ENCODE measurements at regions not wholly inside any gene's neighbourhood (a gene's known extent, or its start where the extent isn't known, plus 50 kb on each side); places are given as distances from the start of the nearest gene placed in this dataset.
"Not testable (repeated sequence)": the region's sequence is repeated elsewhere in the genome, so short reads cannot be mapped to it uniquely, and the experiment has no call there.

DNA sequence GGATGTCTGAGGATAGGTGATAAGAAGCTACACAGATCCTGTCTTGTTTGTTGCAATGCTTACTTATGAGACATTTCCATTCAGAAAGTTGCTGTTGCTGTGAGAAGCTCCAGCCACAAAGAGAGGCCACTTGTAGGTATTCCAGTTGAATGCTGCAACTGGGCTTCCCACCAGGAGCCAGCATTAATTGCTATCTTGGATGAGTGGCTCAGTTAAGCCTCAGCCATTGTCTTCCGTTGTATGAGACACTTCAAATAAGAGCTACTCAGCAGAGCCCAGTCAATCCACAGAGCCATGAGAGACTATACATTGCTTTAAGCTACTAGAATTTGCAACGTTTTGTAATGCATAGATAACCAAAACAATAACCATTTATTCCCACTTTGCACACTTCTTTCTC, 104.3 kb upstream of the ARRDC3 start:
- no peak overlapping the region for H3K27ac Mint-ChIP-seq

GRCh38 chr5:91486638-91487037, 103.5 kb upstream of the ARRDC3 start:
- Mint-ChIP-seq H3K4me1 (ENCODE audit: low read depth) (no peaks in the 10 kb centered on the region), H3K27ac (no peak overlapping the region)

More for the DNA sequence above, 104.3 kb upstream of the ARRDC3 start:
- Mint-ChIP-seq H3K27me3 (no peaks in the 10 kb centered on the region), H3K4me3 (no peak overlapping the region), H3K9me3 (no peaks in the 10 kb centered on the region), H3K36me3 (ENCODE audit: low read depth) (no peaks in the 10 kb centered on the region), H3K4me1 (ENCODE audit: low read depth) (peaks cover 4% of the 10 kb centered on the region)

GRCh38 chr5:91484662-91485061, 101.5 kb upstream of the ARRDC3 start:
- Mint-ChIP-seq H3K27me3 (no peaks in the 10 kb centered on the region), H3K4me3 (no peak overlapping the region), H3K36me3 (ENCODE audit: low read depth) (no peaks in the 10 kb centered on the region), H3K4me1 (ENCODE audit: low read depth) (peaks cover 2% of the 10 kb centered on the region), H3K9me3 (no peaks in the 10 kb centered on the region), H3K27ac (no peak overlapping the region)

More at GRCh38 chr5:91486638-91487037, 103.5 kb upstream of the ARRDC3 start:
- H3K9me3 Mint-ChIP-seq, result no peaks in the 10 kb centered on the region
- no peaks in the 10 kb centered on the region for H3K36me3 Mint-ChIP-seq (ENCODE audit: low read depth)
- H3K4me3 Mint-ChIP-seq, result no peak overlapping the region
- H3K27me3 Mint-ChIP-seq, result no peaks in the 10 kb centered on the region

DNA sequence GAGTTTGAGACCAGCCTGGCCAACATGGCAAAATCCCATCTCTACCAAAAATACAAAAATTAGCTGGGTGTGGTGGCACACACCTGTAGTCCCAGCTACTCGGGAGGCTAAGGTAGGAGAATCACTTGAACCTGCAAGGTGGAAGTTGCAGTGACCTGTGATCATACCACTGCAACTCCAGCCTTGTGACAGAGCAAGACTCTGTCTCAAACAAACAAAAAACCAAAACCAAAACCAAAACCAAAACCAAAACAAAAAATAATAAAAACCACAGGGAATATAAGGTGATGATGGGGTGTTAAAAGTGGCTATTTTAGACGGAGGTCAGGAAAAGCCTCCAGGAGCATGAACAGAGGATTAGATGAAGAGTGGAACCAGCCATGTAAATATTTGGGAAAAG, 96.3 kb upstream of the ARRDC3 start:
- H3K4me3 Mint-ChIP-seq; H3K27me3 Mint-ChIP-seq; H3K36me3 Mint-ChIP-seq (ENCODE audit: low read depth); H3K4me1 Mint-ChIP-seq (ENCODE audit: low read depth); H3K27ac Mint-ChIP-seq; H3K9me3 Mint-ChIP-seq: not testable (repeated sequence)

GRCh38 chr5:91478096-91478495, 95.0 kb upstream of the ARRDC3 start:
- H3K36me3 Mint-ChIP-seq (ENCODE audit: low read depth), result no peaks in the 10 kb centered on the region
- no peak overlapping the region for H3K27ac Mint-ChIP-seq
- no peak overlapping the region for H3K4me3 Mint-ChIP-seq
- H3K4me1 Mint-ChIP-seq (ENCODE audit: low read depth), result peaks cover 7% of the 10 kb centered on the region
- H3K27me3 Mint-ChIP-seq, result no peaks in the 10 kb centered on the region
- H3K9me3 Mint-ChIP-seq, result no peaks in the 10 kb centered on the region

- peaks cover 7% of the 10 kb centered on the region for H3K4me1 Mint-ChIP-seq (ENCODE audit: low read depth)
Observed at GRCh38 chr5:91477408-91477807, 94.3 kb upstream of the ARRDC3 start.

GRCh38 chr5:91474201-91474600, 91.1 kb upstream of the ARRDC3 start:
- Mint-ChIP-seq H3K4me1 (ENCODE audit: low read depth) (peaks cover 9% of the 10 kb centered on the region), H3K36me3 (ENCODE audit: low read depth) (no peaks in the 10 kb centered on the region), H3K27me3 (no peaks in the 10 kb centered on the region), H3K4me3 (no peak overlapping the region), H3K27ac (no peak overlapping the region), H3K9me3 (no peaks in the 10 kb centered on the region)

More at GRCh38 chr5:91477408-91477807, 94.3 kb upstream of the ARRDC3 start:
- Mint-ChIP-seq H3K36me3 (ENCODE audit: low read depth) (no peaks in the 10 kb centered on the region), H3K27me3 (no peaks in the 10 kb centered on the region), H3K4me3 (no peak overlapping the region), H3K27ac (no peak overlapping the region), H3K9me3 (no peaks in the 10 kb centered on the region)

- Mint-ChIP-seq H3K9me3 (no peaks in the 10 kb centered on the region), H3K4me1 (ENCODE audit: low read depth) (peaks cover 16% of the 10 kb centered on the region), H3K27me3 (no peaks in the 10 kb centered on the region), H3K36me3 (ENCODE audit: low read depth) (no peaks in the 10 kb centered on the region), H3K27ac (no peak overlapping the region), H3K4me3 (no peak overlapping the region)
Observed at GRCh38 chr5:91472631-91473030, 89.5 kb upstream of the ARRDC3 start.

DNA sequence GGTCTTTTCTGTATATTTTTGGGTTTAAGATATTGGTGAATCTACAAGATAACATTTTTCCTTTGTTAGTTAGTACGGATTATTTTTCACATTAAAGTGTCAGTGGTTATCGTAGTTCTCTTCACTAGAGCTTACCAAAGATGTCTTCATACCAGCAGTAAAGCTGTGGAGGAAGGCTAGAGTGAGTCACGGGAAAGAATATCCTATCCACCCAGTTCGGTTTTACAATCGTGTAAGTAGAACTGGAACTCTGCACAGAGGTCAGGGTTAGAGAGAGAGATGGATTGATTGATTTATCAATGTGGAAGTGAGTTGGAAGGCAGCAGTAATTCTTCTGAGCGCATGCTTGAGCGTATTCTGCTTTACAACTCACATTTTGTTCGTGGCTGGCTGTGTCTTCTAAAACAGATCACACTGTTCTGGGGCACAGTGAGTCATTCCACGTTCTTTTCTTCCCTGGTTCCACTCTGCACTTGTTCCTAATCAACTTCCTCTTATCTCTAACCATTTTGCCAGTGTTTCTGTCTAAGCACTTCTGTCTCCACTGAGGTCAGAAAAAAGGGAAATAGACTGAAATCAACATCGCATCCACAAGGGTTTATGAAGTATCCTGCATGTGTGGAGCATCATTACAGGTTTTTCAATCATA, 86.5 kb upstream of the ARRDC3 start:
- Mint-ChIP-seq H3K27me3 (no peaks in the 10 kb centered on the region), H3K4me1 (ENCODE audit: low read depth) (peaks cover 16% of the 10 kb centered on the region), H3K9me3 (no peaks in the 10 kb centered on the region), H3K4me3 (peak overlapping the region; percentile 20), H3K36me3 (ENCODE audit: low read depth) (no peaks in the 10 kb centered on the region), H3K27ac (peak overlapping the region; percentile 46)

GRCh38 chr5:91468651-91469422, 85.7 kb upstream of the ARRDC3 start:
- Mint-ChIP-seq H3K36me3 (ENCODE audit: low read depth) (no peaks in the 10 kb centered on the region), H3K27ac (peak overlapping the region; percentile 46), H3K9me3 (no peaks in the 10 kb centered on the region), H3K4me3 (peak overlapping the region; percentile 20), H3K27me3 (no peaks in the 10 kb centered on the region), H3K4me1 (ENCODE audit: low read depth) (peaks cover 16% of the 10 kb centered on the region)

DNA sequence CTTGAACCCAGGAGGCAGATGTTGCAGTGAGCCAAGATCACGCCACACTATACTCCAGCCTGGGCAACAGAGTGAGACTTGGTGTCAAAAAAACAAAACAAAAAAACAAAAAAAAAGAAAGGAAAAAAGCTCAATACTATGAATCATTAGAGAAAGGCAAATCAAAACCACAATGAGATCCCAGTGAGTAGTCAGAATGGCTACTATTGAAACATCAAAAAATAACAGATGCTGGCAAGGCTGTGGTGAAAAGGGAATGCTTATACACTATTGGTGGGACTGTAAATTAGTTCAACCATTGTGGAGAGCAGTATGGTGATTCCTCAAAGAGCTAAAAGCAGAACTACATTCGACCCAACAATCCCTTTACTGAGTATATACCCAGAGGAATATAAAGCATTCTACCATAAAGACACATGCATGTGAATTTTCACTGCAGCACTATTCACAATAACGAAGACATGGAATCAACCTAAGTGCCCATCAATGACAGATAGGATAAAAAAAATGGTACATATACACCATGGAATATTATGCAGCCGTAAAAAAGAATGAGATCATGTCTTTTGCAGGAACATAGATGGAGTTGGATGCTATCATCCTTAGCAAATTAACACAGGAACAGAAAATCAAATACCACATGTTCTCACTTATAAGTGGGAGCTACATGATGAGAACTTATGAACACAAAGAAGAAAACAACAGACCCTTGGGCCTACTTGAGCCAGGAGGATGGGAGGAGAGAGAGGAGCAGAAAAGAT, 81.9 kb upstream of the ARRDC3 start:
- Mint-ChIP-seq H3K27ac (no peak overlapping the region), H3K9me3 (peaks cover 12% of the 10 kb centered on the region), H3K4me3 (no peak overlapping the region), H3K36me3 (ENCODE audit: low read depth) (no peaks in the 10 kb centered on the region), H3K4me1 (ENCODE audit: low read depth) (peaks cover 16% of the 10 kb centered on the region), H3K27me3 (no peaks in the 10 kb centered on the region)

DNA sequence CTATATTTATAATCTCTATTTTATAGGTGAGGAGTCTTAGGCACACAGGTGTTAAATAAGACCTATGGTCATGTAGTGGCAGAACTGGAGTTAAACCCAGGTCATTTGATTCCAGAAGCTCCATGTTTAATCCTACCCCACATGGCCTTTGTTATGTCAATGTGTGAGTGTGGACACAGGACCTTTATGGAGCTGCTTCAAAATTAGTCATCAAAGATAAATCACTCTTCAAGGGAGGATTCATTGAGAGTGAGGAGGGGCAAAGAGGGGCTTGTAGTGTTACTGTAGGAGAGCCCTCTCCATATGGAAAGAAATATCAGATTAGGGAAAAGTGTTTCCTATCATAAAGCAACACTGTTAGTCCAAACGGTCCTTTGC, 74.6 kb upstream of the ARRDC3 start:
- H3K27ac Mint-ChIP-seq, result no peak overlapping the region
- no peaks in the 10 kb centered on the region for H3K27me3 Mint-ChIP-seq
- H3K4me3 Mint-ChIP-seq, result no peak overlapping the region
- H3K9me3 Mint-ChIP-seq, result peaks cover 11% of the 10 kb centered on the region
- no peaks in the 10 kb centered on the region for H3K4me1 Mint-ChIP-seq (ENCODE audit: low read depth)
- H3K36me3 Mint-ChIP-seq (ENCODE audit: low read depth), result no peaks in the 10 kb centered on the region

- no peak overlapping the region for H3K27ac Mint-ChIP-seq
- H3K36me3 Mint-ChIP-seq (ENCODE audit: low read depth), result no peaks in the 10 kb centered on the region
- H3K4me3 Mint-ChIP-seq, result no peak overlapping the region
- no peaks in the 10 kb centered on the region for H3K27me3 Mint-ChIP-seq
- H3K4me1 Mint-ChIP-seq (ENCODE audit: low read depth), result no peaks in the 10 kb centered on the region
- peaks cover 11% of the 10 kb centered on the region for H3K9me3 Mint-ChIP-seq
Observed at GRCh38 chr5:91456928-91457680, 74.0 kb upstream of the ARRDC3 start.

DNA sequence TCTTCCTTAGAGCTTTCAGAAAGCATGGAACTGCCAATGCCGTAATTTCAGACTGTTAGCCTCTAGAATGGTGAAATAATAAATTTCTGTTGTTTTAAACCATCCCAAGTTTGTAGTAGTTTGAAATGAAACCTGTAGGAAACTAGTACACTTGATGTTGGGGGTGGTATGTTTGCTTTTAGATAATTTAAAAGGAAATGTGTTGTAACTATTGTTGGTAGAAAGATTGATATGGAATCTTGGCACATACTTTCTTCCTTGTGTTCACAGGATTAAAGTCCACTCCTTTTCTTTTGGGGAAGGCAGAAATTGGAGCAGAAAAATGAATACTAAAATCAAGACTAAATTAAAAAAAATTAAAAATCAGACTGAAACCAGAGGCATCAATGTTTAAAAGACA, 66.0 kb upstream of the ARRDC3 start:
- Mint-ChIP-seq H3K27ac (no peak overlapping the region), H3K36me3 (ENCODE audit: low read depth) (no peaks in the 10 kb centered on the region), H3K9me3 (no peaks in the 10 kb centered on the region), H3K4me3 (no peak overlapping the region), H3K27me3 (no peaks in the 10 kb centered on the region), H3K4me1 (ENCODE audit: low read depth) (no peaks in the 10 kb centered on the region)

DNA sequence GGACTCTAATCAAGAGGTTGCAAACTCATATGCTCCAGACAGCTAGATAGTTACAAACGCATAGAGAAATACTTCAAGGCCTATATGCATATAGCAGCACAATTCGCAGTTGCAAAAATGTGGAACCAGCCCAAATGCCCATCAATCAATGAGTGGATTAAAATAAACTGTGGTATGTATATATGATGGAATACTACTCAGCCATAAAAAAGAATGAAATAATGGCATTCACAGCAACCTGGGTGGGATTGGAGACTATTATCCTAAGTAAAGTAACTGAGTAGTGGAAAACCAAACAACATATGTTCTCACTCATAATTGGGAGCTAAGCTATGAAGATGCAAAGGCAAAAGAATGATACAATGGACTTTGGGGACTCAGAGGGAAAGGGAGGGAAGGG, 65.0 kb upstream of the ARRDC3 start:
- not testable (repeated sequence) for H3K36me3 Mint-ChIP-seq (ENCODE audit: low read depth); H3K9me3 Mint-ChIP-seq; H3K4me1 Mint-ChIP-seq (ENCODE audit: low read depth); H3K27me3 Mint-ChIP-seq; H3K27ac Mint-ChIP-seq; H3K4me3 Mint-ChIP-seq

Measured in stimulated activated naive CD8-positive, alpha-beta T cell treated with anti-CD3 and anti-CD28 coated beads, Interleukin-15, Interleukin-2, amounts not matched to agents 100 ng/mL and 50 ng/mL, for 24 hours (primary cell).